RWPE1 (cell line): ENCODE measurements at regions not wholly inside any gene's neighbourhood (a gene's known extent, or its start where the extent isn't known, plus 50 kb on each side); places are given as distances from the start of the nearest gene placed in this dataset.

Experiments used
- CTCF ChIA-PET: fragments of 350-600 bp; sonication (Branson Sonifier 250); formaldehyde crosslinking; extraction: SDS; loops from one replicate; lab custom pipeline; 2021; lab: Yijun Ruan, JAX
- POLR2A ChIA-PET: fragments of 400-600 bp; formaldehyde crosslinking; extraction: SDS; loops from one replicate; lab custom pipeline; 2020; ENCODE audit warnings: antibody characterized with exemption; ENCODE audit not compliant: low non-redundant PET; lab: Yijun Ruan, JAX
- DNase-seq: peaks from one replicate; pipeline ENCODE4 v3.0.0; 2012; ENCODE audit warnings: low spot score
- H3K27ac ChIP-seq: fragments of 450-650 bp; 2 replicates; pipeline ENCODE4 v1.5.1; 2017
- TF ChIP-seq, protein P1 (sequence below): fragments of 450-650 bp; conservative IDR thresholded peaks from 2 replicates; pipeline ENCODE4 v1.5.1; 2017; ENCODE audit warnings: low read depth, mild to moderate bottlenecking

DNA sequence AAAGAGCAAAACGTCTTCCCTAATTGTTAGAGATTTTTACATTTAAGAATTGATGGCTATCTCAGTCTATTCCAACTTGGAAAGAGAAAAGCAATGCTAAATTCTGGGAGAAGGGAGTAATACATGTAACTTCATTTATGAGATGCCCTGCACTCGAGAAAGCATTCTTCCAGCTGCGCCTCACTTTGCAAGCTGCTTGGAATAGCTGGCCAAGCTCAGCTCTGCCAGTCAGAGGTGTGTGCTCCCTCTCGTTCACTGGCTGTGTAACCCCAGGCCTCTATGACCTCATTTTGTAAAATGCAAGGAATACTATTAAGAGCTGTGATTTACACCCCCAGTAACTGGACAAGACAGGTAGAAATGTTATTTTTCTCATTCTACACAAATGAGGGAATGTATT is 79.1 kb downstream of the OTX2 start:
- no peak overlapping the region for H3K27ac ChIP-seq
- no peak for DNase-seq
- CTCF ChIA-PET, result no interaction called here
- TF ChIP-seq, protein P1, sequence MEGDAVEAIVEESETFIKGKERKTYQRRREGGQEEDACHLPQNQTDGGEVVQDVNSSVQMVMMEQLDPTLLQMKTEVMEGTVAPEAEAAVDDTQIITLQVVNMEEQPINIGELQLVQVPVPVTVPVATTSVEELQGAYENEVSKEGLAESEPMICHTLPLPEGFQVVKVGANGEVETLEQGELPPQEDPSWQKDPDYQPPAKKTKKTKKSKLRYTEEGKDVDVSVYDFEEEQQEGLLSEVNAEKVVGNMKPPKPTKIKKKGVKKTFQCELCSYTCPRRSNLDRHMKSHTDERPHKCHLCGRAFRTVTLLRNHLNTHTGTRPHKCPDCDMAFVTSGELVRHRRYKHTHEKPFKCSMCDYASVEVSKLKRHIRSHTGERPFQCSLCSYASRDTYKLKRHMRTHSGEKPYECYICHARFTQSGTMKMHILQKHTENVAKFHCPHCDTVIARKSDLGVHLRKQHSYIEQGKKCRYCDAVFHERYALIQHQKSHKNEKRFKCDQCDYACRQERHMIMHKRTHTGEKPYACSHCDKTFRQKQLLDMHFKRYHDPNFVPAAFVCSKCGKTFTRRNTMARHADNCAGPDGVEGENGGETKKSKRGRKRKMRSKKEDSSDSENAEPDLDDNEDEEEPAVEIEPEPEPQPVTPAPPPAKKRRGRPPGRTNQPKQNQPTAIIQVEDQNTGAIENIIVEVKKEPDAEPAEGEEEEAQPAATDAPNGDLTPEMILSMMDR, result no peak
- POLR2A ChIA-PET, result no interaction called here

DNA sequence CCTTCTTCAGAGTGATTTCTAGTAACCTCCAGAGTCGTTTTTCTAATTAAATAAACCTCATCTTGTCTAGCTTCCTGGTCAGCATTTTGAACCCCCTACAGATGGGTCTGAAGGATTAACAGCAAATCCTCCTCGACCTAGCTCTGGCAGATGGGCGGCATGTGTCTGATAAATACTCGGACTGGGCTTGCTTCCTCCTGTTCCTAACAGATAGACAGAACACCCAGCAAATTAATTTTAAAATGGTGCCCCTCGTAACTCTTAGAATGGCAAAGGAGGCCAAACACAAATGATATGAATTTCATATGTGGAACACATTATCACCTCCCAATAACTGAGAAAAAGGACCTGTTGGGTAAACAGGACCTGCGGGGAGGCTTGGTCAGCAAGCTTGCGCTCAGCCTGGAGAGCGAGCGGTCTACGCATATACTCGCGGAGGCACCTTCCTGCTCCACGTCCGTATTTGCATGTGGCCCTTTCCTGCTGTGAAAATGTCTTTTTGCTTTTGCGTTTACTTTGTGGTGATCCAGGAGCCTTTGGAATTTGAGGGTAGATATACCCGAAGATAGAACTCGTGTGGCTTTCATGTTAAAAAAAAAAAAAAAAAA is 79.6 kb downstream of the OTX2 start:
- TF ChIP-seq, protein P1, result no peak
- H3K27ac ChIP-seq, result no peak overlapping the region
- no peak for DNase-seq
- CTCF ChIA-PET, result no interaction called here
- POLR2A ChIA-PET, result no interaction called here

DNA sequence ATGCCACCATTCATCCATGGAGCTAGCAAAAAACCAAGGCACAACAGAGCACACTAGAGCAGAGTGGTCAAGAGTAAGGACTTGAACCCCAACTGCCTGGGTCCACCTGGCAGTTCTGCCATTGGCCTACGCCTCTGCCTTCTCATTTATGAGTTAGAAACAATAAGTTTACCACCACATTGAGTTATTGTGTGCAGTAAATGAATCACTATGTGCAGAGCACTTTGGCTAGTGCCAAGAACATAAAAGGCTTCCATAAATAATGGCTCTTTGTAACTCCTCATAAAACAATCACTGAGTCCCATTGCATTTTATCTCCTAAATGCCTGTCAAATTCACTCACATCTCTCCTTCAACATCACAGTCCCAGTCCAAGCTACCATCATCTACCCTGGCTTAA is 86.3 kb downstream of the OTX2 start:
- ChIA-PET CTCF (interaction anchor here (0.6 kb wide), 1 partner anchor 10 kb away, joined by 4 read pairs; no protein-coding TSS in a partner anchor), POLR2A (no interaction called here)
- no peak for DNase-seq
- H3K27ac ChIP-seq, result no peak overlapping the region
- TF ChIP-seq, protein P1, result no peak

DNA sequence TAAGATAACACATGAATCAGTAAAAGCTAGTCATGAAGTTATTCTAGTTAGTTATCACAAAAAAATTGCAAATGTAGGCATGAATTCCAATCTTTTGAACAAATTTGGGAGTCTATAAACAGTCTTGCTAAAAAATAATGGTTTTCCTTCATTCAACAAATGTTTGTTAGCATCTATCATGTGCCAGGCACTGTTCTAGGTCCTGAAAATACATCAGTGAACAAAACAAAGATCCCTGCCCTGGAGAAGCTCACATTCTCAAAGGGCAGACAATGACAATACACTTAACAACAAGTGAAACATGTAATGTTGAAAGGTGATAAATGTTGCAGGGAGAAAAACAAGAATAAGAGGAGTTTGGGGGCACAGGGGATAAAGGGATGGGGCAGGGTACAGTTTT is 86.9 kb downstream of the OTX2 start:
- CTCF ChIA-PET, result no interaction called here
- POLR2A ChIA-PET, result no interaction called here
- DNase-seq, result no peak
- TF ChIP-seq, protein P1, result no peak
- no peak overlapping the region for H3K27ac ChIP-seq

DNA sequence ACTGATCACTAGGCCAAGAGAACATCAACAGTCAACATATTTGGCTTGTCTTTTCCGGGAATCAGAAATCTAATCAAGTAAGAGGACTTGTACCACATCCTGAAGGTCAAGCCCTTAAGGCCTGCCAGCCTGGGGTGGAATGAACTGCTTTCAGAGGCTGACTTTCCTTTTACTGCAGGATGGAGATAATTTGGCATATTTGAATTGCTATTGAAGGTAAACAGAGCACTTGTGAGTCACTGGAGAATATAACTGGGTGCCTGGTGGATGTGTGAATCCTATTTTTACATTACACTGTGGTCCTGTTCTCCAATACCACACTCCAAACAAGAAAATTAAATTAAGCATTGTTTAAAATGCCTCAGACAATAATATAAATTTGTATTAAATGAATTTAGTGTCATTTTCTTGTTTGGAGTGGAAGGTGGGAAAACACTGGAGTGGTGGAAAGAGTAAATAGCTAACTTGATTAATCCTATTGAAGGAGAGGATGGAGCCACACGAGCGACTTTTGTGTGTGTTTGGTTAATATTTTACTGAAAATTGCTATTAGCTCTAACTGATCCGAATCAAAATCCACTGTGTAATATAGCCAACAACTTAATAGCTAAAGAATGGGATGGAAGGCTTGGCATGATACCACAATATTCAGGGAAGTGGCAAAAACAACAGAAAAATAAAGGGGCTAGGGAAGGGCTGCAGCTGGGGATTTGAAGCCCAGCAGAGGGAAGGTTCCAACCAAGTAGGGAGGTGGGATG is 89.4 kb downstream of the OTX2 start:
- ChIA-PET CTCF (no interaction called here), POLR2A (no interaction called here)
- TF ChIP-seq, protein P1, result no peak
- no peak for DNase-seq
- no peak overlapping the region for H3K27ac ChIP-seq

DNA sequence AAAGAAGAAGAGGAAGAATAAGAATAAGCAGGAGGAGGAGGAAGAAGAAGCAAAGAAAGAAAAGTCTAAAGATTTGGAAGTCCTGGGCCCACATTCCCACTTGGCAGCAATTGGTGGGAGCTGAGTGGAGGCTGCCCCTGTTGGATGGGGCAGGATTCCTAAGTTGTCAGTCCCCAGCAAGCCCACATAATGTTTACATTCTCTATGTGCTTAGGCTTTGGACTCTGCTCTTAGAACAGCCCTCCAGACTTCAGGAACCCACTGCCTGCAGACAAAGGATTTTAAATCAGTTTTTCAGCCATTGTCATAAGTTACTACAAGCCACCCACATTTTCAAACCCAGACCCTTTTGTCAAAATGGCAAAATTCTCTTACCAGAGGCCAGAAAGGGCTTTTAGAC is 92.0 kb downstream of the OTX2 start:
- TF ChIP-seq, protein P1, result no peak
- no peak overlapping the region for H3K27ac ChIP-seq
- ChIA-PET CTCF (no interaction called here), POLR2A (no interaction called here)
- DNase-seq, result no peak
